GM12878 (cell line): ENCODE measurements at regions not wholly inside any gene's neighbourhood (a gene's known extent, or its start where the extent isn't known, plus 50 kb on each side); places are given as distances from the start of the nearest gene placed in this dataset.

ENCODE experiments used
- BACH1 ChIP-seq: fragments of 450-650 bp; IDR thresholded peaks from 2 replicates; pipeline ENCODE4 v1.6.1; 2017; ENCODE audit warnings: mild to moderate bottlenecking, borderline replicate concordance
- CHD4 ChIP-seq: fragments of 200-600 bp; sonication (generic); IDR thresholded peaks from 2 replicates; pipeline ENCODE4 v1.6.1; 2016; ENCODE audit warnings: mild to moderate bottlenecking
- EP300 ChIP-seq, 2 experiments: fragments of 150-350 bp in 1 of 2; IDR thresholded peaks; 2 replicates each; pipeline ENCODE4 v1.6.1; 2011 to 2012; ENCODE audit warnings: low read depth in 2 of 2, low read length in 2 of 2, borderline replicate concordance in 1 of 2, improper control_type of control experiment in 1 of 2, inconsistent platforms in 1 of 2; ENCODE audit not compliant: control insufficient read depth in 1 of 2
- FOXK2 ChIP-seq: fragments of 450-650 bp; IDR thresholded peaks from 2 replicates; pipeline ENCODE4 v1.6.1; 2017; ENCODE audit warnings: mild to moderate bottlenecking, moderate library complexity
- HSF1 ChIP-seq: fragments of 150-350 bp; IDR thresholded peaks from 2 replicates; pipeline ENCODE4 v1.6.1; 2014; ENCODE audit warnings: mild to moderate bottlenecking, low read depth, low read length
- JUNB ChIP-seq: IDR thresholded peaks from 2 replicates; pipeline ENCODE4 v1.6.1; 2016; ENCODE audit warnings: antibody characterized with exemption, mild to moderate bottlenecking
- NR2C1 ChIP-seq: fragments of 450-650 bp; IDR thresholded peaks from 2 replicates; pipeline ENCODE4 v1.6.1; 2017; ENCODE audit warnings: antibody characterized with exemption, mild to moderate bottlenecking, moderate library complexity
- NRF1 ChIP-seq: conservative IDR thresholded peaks from 2 replicates; pipeline ENCODE4 v1.6.1; 2011; ENCODE audit warnings: mild to moderate bottlenecking, low read depth, low read length, improper control_type of control experiment
- PAX8 ChIP-seq: fragments of 450-650 bp; IDR thresholded peaks from 2 replicates; pipeline ENCODE4 v1.6.1; 2017; ENCODE audit warnings: mild to moderate bottlenecking, moderate library complexity
- PKNOX1 ChIP-seq: fragments of 450-650 bp; IDR thresholded peaks from 2 replicates; pipeline ENCODE4 v1.6.1; 2016; ENCODE audit warnings: mild to moderate bottlenecking
- POLR2A ChIP-seq: IDR thresholded peaks from 2 replicates; pipeline ENCODE4 v1.6.1; 2011; ENCODE audit warnings: low read depth, mild to moderate bottlenecking, low read length
- RAD21 ChIP-seq: IDR thresholded peaks from 2 replicates; pipeline ENCODE4 v1.6.1; 2011; ENCODE audit warnings: mild to moderate bottlenecking, low read depth, low read length, moderate library complexity; ENCODE audit not compliant: insufficient read depth
- RUNX3 ChIP-seq: IDR thresholded peaks from 2 replicates; pipeline ENCODE4 v1.6.1; 2012; ENCODE audit warnings: low read length, inconsistent platforms
- SRF ChIP-seq, 2 experiments: IDR thresholded peaks; 2 replicates each; pipeline ENCODE4 v1.6.1; 2011; ENCODE audit warnings: low read depth in 2 of 2, low read length in 2 of 2, mild to moderate bottlenecking in 1 of 2, moderate library complexity in 1 of 2
- ZBED1 ChIP-seq: IDR thresholded peaks from 2 replicates; pipeline ENCODE4 v1.6.1; 2016; ENCODE audit warnings: borderline replicate concordance
- ZNF207 ChIP-seq: fragments of 450-650 bp; IDR thresholded peaks from 2 replicates; pipeline ENCODE4 v1.6.1; 2014; ENCODE audit warnings: antibody characterized with exemption, mild to moderate bottlenecking, borderline replicate concordance
- TF ChIP-seq, protein P1 (sequence below): fragments of 450-650 bp; IDR thresholded peaks from 2 replicates; pipeline ENCODE4 v1.6.1; 2018; ENCODE audit warnings: borderline replicate concordance, mild to moderate bottlenecking; ENCODE audit not compliant: partially characterized antibody
- TF ChIP-seq, protein P2 (sequence below): fragments of 450-650 bp; IDR thresholded peaks from 2 replicates; pipeline ENCODE4 v1.6.1; 2017; ENCODE audit warnings: borderline replicate concordance
- TF ChIP-seq, protein P3 (sequence below): fragments of 450-650 bp; IDR thresholded peaks from 2 replicates; pipeline ENCODE4 v1.6.1; 2016; ENCODE audit warnings: mild to moderate bottlenecking, moderate library complexity, borderline replicate concordance

GRCh38 chr14:92259613-92260357 lies 63.2 kb upstream of the SLC24A4 start (continued):
- TF ChIP-seq ZBED1 = no peak
- no peak for TF ChIP-seq CHD4
- no peak for TF ChIP-seq SRF (IDR thresholded peaks at IDR 0.05; ENCODE audit: low read depth in 2 of 2, low read length in 2 of 2)
- no peak for TF ChIP-seq BACH1
- TF ChIP-seq NRF1 = no peak
- TF ChIP-seq, protein P1, sequence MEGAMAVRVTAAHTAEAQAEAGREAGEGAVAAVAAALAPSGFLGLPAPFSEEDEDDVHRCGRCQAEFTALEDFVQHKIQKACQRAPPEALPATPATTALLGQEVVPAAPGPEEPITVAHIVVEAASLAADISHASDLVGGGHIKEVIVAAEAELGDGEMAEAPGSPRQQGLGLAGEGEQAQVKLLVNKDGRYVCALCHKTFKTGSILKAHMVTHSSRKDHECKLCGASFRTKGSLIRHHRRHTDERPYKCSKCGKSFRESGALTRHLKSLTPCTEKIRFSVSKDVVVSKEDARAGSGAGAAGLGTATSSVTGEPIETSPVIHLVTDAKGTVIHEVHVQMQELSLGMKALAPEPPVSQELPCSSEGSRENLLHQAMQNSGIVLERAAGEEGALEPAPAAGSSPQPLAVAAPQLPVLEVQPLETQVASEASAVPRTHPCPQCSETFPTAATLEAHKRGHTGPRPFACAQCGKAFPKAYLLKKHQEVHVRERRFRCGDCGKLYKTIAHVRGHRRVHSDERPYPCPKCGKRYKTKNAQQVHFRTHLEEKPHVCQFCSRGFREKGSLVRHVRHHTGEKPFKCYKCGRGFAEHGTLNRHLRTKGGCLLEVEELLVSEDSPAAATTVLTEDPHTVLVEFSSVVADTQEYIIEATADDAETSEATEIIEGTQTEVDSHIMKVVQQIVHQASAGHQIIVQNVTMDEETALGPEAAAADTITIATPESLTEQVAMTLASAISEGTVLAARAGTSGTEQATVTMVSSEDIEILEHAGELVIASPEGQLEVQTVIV = no peak
- no peak for TF ChIP-seq PKNOX1
- TF ChIP-seq, protein P2, sequence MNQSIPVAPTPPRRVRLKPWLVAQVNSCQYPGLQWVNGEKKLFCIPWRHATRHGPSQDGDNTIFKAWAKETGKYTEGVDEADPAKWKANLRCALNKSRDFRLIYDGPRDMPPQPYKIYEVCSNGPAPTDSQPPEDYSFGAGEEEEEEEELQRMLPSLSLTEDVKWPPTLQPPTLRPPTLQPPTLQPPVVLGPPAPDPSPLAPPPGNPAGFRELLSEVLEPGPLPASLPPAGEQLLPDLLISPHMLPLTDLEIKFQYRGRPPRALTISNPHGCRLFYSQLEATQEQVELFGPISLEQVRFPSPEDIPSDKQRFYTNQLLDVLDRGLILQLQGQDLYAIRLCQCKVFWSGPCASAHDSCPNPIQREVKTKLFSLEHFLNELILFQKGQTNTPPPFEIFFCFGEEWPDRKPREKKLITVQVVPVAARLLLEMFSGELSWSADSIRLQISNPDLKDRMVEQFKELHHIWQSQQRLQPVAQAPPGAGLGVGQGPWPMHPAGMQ = no peak
- 0 out of 2 replicates have a peak, but pooled peaks have one; percentile 10 for TF ChIP-seq RAD21
- TF ChIP-seq, protein P3, sequence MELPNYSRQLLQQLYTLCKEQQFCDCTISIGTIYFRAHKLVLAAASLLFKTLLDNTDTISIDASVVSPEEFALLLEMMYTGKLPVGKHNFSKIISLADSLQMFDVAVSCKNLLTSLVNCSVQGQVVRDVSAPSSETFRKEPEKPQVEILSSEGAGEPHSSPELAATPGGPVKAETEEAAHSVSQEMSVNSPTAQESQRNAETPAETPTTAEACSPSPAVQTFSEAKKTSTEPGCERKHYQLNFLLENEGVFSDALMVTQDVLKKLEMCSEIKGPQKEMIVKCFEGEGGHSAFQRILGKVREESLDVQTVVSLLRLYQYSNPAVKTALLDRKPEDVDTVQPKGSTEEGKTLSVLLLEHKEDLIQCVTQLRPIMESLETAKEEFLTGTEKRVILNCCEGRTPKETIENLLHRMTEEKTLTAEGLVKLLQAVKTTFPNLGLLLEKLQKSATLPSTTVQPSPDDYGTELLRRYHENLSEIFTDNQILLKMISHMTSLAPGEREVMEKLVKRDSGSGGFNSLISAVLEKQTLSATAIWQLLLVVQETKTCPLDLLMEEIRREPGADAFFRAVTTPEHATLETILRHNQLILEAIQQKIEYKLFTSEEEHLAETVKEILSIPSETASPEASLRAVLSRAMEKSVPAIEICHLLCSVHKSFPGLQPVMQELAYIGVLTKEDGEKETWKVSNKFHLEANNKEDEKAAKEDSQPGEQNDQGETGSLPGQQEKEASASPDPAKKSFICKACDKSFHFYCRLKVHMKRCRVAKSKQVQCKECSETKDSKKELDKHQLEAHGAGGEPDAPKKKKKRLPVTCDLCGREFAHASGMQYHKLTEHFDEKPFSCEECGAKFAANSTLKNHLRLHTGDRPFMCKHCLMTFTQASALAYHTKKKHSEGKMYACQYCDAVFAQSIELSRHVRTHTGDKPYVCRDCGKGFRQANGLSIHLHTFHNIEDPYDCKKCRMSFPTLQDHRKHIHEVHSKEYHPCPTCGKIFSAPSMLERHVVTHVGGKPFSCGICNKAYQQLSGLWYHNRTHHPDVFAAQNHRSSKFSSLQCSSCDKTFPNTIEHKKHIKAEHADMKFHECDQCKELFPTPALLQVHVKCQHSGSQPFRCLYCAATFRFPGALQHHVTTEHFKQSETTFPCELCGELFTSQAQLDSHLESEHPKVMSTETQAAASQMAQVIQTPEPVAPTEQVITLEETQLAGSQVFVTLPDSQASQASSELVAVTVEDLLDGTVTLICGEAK = no peak
- 0 out of 2 replicates have a peak, but pooled peaks have one; percentile 44 for TF ChIP-seq NR2C1
- TF ChIP-seq ZNF207 = no peak
- no peak for TF ChIP-seq FOXK2
- TF ChIP-seq JUNB = no peak
- TF ChIP-seq RUNX3 = peak; percentile 87
- TF ChIP-seq PAX8 = no peak
- TF ChIP-seq EP300 (IDR thresholded peaks at IDR 0.05; ENCODE audit: borderline replicate concordance in 1 of 2, control insufficient read depth in 1 of 2, low read depth in 2 of 2, low read length in 2 of 2) = peak; percentile 52 to 79; a peak in 3 of 4 replicates
- 0 out of 2 replicates have a peak, but pooled peaks have one; percentile 22 for TF ChIP-seq POLR2A
- no peak for TF ChIP-seq HSF1
